ENCODE measurements at regions not wholly inside any gene's neighbourhood (a gene's known extent, or its start where the extent isn't known, plus 50 kb on each side); places are given as distances from the start of the nearest gene placed in this dataset.
"Not testable (repeated sequence)": the region's sequence is repeated elsewhere in the genome, so short reads cannot be mapped to it uniquely, and the experiment has no call there.

GRCh38 chr1:71290506-71291237 is 209.8 kb upstream of the ZRANB2 start:
- TF ChIP-seq, protein P1, sequence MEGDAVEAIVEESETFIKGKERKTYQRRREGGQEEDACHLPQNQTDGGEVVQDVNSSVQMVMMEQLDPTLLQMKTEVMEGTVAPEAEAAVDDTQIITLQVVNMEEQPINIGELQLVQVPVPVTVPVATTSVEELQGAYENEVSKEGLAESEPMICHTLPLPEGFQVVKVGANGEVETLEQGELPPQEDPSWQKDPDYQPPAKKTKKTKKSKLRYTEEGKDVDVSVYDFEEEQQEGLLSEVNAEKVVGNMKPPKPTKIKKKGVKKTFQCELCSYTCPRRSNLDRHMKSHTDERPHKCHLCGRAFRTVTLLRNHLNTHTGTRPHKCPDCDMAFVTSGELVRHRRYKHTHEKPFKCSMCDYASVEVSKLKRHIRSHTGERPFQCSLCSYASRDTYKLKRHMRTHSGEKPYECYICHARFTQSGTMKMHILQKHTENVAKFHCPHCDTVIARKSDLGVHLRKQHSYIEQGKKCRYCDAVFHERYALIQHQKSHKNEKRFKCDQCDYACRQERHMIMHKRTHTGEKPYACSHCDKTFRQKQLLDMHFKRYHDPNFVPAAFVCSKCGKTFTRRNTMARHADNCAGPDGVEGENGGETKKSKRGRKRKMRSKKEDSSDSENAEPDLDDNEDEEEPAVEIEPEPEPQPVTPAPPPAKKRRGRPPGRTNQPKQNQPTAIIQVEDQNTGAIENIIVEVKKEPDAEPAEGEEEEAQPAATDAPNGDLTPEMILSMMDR (conservative IDR thresholded peaks at IDR 0.05), result not testable (repeated sequence)
- not testable (repeated sequence) for TF ChIP-seq EZH2 (IDR thresholded peaks at IDR 0.05; ENCODE audit: low read depth)

All from PC-9 (cell line).